Keratinocyte (primary cell): ENCODE measurements at regions not wholly inside any gene's neighbourhood (a gene's known extent, or its start where the extent isn't known, plus 50 kb on each side); places are given as distances from the start of the nearest gene placed in this dataset.

Experiments
- DNase-seq: peaks from one replicate; pipeline ENCODE4 v3.0.0-alpha.2; 2011; ENCODE audit warnings: low read depth, missing footprints, low spot score
- FAIRE-seq: peaks from 2 replicates; lab custom pipeline; 2011; peaks lifted over from hg19 to GRCh38; lab: Jason Lieb, UNC
- H2AFZ ChIP-seq: 2 replicates; pipeline ENCODE4 v1.6.0; 2012; ENCODE audit warnings: low read length, control low read depth, inconsistent platforms; ENCODE audit not compliant: control insufficient read depth
- H3K27ac ChIP-seq: 2 replicates; pipeline ENCODE4 v1.5.1; 2011; ENCODE audit warnings: low read length; ENCODE audit not compliant: control insufficient read depth, insufficient read depth
- H3K27me3 ChIP-seq: 3 replicates; pipeline ENCODE4 v1.6.0; 2011; ENCODE audit warnings: low read length; ENCODE audit not compliant: control insufficient read depth, insufficient read depth; ENCODE audit errors: extremely low read depth
- H3K36me3 ChIP-seq, 2 experiments: 2 replicates in 1 of 2; 3 replicates in 1 of 2; pipeline ENCODE4 v1.5.1; 2011; ENCODE audit warnings: low read length in 2 of 2, mild to moderate bottlenecking in 1 of 2; ENCODE audit not compliant: control insufficient read depth in 2 of 2, insufficient read depth in 2 of 2; ENCODE audit errors: extremely low read depth in 1 of 2
- H3K4me1 ChIP-seq: 3 replicates; pipeline ENCODE4 v1.5.1; 2011; ENCODE audit warnings: low read length; ENCODE audit not compliant: control insufficient read depth, insufficient read depth; ENCODE audit errors: extremely low read depth
- H3K4me2 ChIP-seq: 3 replicates; pipeline ENCODE4 v1.6.0; 2011; ENCODE audit warnings: low read depth, low read length; ENCODE audit not compliant: control insufficient read depth, insufficient read depth; ENCODE audit errors: extremely low read depth
- H3K4me3 ChIP-seq, 3 experiments: fragments of 200-600 bp in 1 of 3; sonication (generic) in 1 of 3; 2 replicates in 2 of 3; 3 replicates in 1 of 3; pipeline ENCODE4 v1.5.1; 2011 to 2016; ENCODE audit warnings: low read length in 3 of 3, mild to moderate bottlenecking in 3 of 3, control low read depth in 2 of 3, inconsistent platforms in 1 of 3, low read depth in 1 of 3, mixed read lengths in 1 of 3, mixed run types in 1 of 3, moderate library complexity in 1 of 3; ENCODE audit not compliant: control insufficient read depth in 2 of 3, insufficient read depth in 2 of 3; ENCODE audit errors: extremely low read depth in 1 of 3
- H3K79me2 ChIP-seq: 2 replicates; pipeline ENCODE4 v1.6.0; 2012; ENCODE audit warnings: low read length; ENCODE audit not compliant: control insufficient read depth, insufficient read depth
- H3K9ac ChIP-seq: 3 replicates; pipeline ENCODE4 v1.6.0; 2011; ENCODE audit warnings: low read length; ENCODE audit not compliant: control insufficient read depth, insufficient read depth; ENCODE audit errors: extremely low read depth
- H3K9me1 ChIP-seq: 3 replicates; pipeline ENCODE4 v1.6.0; 2011; ENCODE audit warnings: low read length; ENCODE audit not compliant: control insufficient read depth, insufficient read depth; ENCODE audit errors: extremely low read depth
- H3K9me3 ChIP-seq: 2 replicates; pipeline ENCODE4 v1.5.1; 2012; ENCODE audit warnings: low read depth, low read length; ENCODE audit not compliant: control insufficient read depth
- H4K20me1 ChIP-seq: 3 replicates; pipeline ENCODE4 v1.6.0; 2011; ENCODE audit warnings: low read length; ENCODE audit not compliant: control insufficient read depth, insufficient read depth; ENCODE audit errors: extremely low read depth
- EZH2 ChIP-seq: IDR thresholded peaks from one replicate; pipeline ENCODE4 v1.6.1; 2012; ENCODE audit warnings: inconsistent platforms, mild to moderate bottlenecking, low read length, moderate library complexity
- dilution Hi-C: fragments of 300-500 bp; cut with MboI; formaldehyde crosslinking; loops from one replicate; pipeline ENCODE4 v1.7.0; 2020; ENCODE audit warnings: low sequenced_read_pairs; ENCODE audit not compliant: extremely low pct_ligation_motif_present
- TF ChIP-seq, protein P1 (sequence below), 3 experiments: IDR thresholded peaks in 1 of 3; conservative IDR thresholded peaks in 1 of 3; optimal IDR thresholded peaks in 1 of 3; 2 replicates in 2 of 3; 3 replicates in 1 of 3; pipeline versions ENCODE3 to v1.5.1; 2011; ENCODE audit warnings: low read length in 3 of 3, mild to moderate bottlenecking in 3 of 3, moderate library complexity in 2 of 3, control low read depth in 1 of 3, inconsistent platforms in 1 of 3; ENCODE audit not compliant: insufficient read depth in 2 of 3; ENCODE audit errors: extremely low read depth in 1 of 3

DNA sequence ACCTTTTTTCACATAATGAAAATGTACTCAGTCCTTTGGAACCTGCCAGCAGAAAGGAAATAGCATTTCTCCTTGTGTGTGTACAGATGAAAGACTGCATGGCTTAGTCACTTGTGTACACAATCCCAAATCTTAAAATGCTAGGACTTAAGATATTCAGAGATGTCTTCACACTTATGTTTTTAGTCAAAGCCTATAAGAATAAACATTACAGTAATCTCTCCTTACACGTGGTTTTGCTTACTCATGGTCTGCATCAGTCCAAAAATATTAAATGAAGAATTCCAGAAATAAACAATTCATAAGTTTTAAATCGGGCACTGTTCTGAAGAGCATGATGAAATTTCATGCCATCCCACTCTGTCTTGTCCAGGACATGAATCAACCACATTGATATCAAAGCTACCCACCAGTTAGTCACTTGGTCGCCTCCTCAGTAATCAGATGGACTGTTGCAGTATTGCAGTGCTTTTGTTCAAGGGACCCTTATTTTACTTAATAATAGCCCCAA is 75.7 kb upstream of the RRP15 start:
- Histone ChIP-seq H3K27ac (no peak overlapping the region), H3K9me3 (no peaks in the 10 kb centered on the region), H3K4me1 (peaks cover 4% of the 10 kb centered on the region), H3K4me2 (no peak overlapping the region), H3K4me3 (no peak overlapping the region), H3K9ac (no peak overlapping the region), H3K79me2 (no peaks in the 10 kb centered on the region), H3K9me1 (no peaks in the 10 kb centered on the region), H2AFZ (no peak overlapping the region), H3K36me3 (no peaks in the 10 kb centered on the region), H3K27me3 (no peaks in the 10 kb centered on the region), H4K20me1 (no peaks in the 10 kb centered on the region)
- TF ChIP-seq EZH2 = no peak
- TF ChIP-seq, protein P1, sequence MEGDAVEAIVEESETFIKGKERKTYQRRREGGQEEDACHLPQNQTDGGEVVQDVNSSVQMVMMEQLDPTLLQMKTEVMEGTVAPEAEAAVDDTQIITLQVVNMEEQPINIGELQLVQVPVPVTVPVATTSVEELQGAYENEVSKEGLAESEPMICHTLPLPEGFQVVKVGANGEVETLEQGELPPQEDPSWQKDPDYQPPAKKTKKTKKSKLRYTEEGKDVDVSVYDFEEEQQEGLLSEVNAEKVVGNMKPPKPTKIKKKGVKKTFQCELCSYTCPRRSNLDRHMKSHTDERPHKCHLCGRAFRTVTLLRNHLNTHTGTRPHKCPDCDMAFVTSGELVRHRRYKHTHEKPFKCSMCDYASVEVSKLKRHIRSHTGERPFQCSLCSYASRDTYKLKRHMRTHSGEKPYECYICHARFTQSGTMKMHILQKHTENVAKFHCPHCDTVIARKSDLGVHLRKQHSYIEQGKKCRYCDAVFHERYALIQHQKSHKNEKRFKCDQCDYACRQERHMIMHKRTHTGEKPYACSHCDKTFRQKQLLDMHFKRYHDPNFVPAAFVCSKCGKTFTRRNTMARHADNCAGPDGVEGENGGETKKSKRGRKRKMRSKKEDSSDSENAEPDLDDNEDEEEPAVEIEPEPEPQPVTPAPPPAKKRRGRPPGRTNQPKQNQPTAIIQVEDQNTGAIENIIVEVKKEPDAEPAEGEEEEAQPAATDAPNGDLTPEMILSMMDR (optimal IDR thresholded peaks at IDR 0.05 in 1 of 3, IDR thresholded peaks at IDR 0.05 in 1 of 3, conservative IDR thresholded peaks at IDR 0.05 in 1 of 3; ENCODE audit: extremely low read depth in 1 of 3, insufficient read depth in 2 of 3, low read length in 3 of 3) = no peak
- peak; percentile 4 for DNase-seq
- FAIRE-seq = peak; percentile 43
- dilution Hi-C loops = no loop called here

DNA sequence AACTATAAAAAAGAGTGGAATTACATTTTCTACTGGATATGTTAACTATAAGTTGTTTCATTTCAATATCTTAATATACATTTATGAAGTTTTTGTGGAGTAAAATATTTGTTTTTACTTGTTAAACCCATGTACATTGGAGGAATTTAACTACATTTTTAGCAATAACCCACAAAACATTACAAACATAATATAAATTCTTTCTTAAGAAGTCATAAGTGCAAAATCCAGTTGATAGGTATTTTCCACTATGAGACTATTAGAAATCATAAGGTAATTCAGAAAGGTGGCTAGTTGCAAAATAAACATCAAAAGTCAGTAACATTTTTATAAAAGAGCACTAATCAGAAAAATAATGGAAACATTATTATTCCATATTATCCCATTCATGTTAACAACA is 73.9 kb upstream of the RRP15 start:
- Histone ChIP-seq H3K36me3 (no peaks in the 10 kb centered on the region), H2AFZ (no peak overlapping the region), H3K9me3 (no peaks in the 10 kb centered on the region), H3K27me3 (no peaks in the 10 kb centered on the region), H3K27ac (no peak overlapping the region), H4K20me1 (no peaks in the 10 kb centered on the region), H3K79me2 (no peaks in the 10 kb centered on the region), H3K4me1 (peaks cover 4% of the 10 kb centered on the region), H3K9ac (no peak overlapping the region), H3K4me3 (no peak overlapping the region), H3K4me2 (peak overlapping the region; percentile 23), H3K9me1 (no peaks in the 10 kb centered on the region)
- DNase-seq (no peak), FAIRE-seq (no peak)
- TF ChIP-seq EZH2 = no peak
- TF ChIP-seq, protein P1 (optimal IDR thresholded peaks at IDR 0.05 in 1 of 3, IDR thresholded peaks at IDR 0.05 in 1 of 3, conservative IDR thresholded peaks at IDR 0.05 in 1 of 3; ENCODE audit: extremely low read depth in 1 of 3, insufficient read depth in 2 of 3, low read length in 3 of 3) = no peak
- dilution Hi-C loops = no loop called here
